ENCODE measurements at regions not wholly inside any gene's neighbourhood (a gene's known extent, or its start where the extent isn't known, plus 50 kb on each side); places are given as distances from the start of the nearest gene placed in this dataset.

- intact Hi-C loops (cut with DNase I; ENCODE audit: low total_unique reads) (no loop called here), in situ Hi-C loops (cut with MboI; ENCODE audit: low pct_ligation_motif_present in 1 of 4, low pct_unique_long_range_greater_than_20kb in 1 of 4, low sequenced_read_pairs in 3 of 4) (no loop called here)
Observed at GRCh38 chr6:80477591-80477990, 371.1 kb downstream of the BCKDHB start.

GRCh38 chr6:80472271-80472670 is 365.8 kb downstream of the BCKDHB start:
- no peaks in the 10 kb centered on the region for H3K27me3 ChIP-seq
- in situ Hi-C loops (cut with MboI; ENCODE audit: low pct_ligation_motif_present in 1 of 4, low pct_unique_long_range_greater_than_20kb in 1 of 4, low sequenced_read_pairs in 3 of 4), result no loop called here
- no peak overlapping the region for H3K27ac ChIP-seq
- 61 to 78% methylated on average over 1 of the region's 1 CpG for WGBS, 2 donors (ENCODE audit: low coverage in 1 of 2)
- H3K4me1 ChIP-seq, result peaks cover 0 to 4% (median 2%) of the 10 kb centered on the region in 4 donors
- H3K9me3 ChIP-seq, result no peaks in the 10 kb centered on the region
- no peak overlapping the region for H3K4me3 ChIP-seq
- intact Hi-C loops (cut with DNase I; ENCODE audit: low total_unique reads), result no loop called here
- TF ChIP-seq, protein P1, sequence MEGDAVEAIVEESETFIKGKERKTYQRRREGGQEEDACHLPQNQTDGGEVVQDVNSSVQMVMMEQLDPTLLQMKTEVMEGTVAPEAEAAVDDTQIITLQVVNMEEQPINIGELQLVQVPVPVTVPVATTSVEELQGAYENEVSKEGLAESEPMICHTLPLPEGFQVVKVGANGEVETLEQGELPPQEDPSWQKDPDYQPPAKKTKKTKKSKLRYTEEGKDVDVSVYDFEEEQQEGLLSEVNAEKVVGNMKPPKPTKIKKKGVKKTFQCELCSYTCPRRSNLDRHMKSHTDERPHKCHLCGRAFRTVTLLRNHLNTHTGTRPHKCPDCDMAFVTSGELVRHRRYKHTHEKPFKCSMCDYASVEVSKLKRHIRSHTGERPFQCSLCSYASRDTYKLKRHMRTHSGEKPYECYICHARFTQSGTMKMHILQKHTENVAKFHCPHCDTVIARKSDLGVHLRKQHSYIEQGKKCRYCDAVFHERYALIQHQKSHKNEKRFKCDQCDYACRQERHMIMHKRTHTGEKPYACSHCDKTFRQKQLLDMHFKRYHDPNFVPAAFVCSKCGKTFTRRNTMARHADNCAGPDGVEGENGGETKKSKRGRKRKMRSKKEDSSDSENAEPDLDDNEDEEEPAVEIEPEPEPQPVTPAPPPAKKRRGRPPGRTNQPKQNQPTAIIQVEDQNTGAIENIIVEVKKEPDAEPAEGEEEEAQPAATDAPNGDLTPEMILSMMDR (IDR thresholded peaks at IDR 0.05), result no peak
- TF ChIP-seq EP300 (IDR thresholded peaks at IDR 0.05; ENCODE audit: low read depth) (no peak), POLR2A (IDR thresholded peaks at IDR 0.05) (no peak), POLR2AphosphoS5 (IDR thresholded peaks at IDR 0.05) (no peak)
- DNase-seq, result no peak
- H3K36me3 ChIP-seq, result no peaks in the 10 kb centered on the region

More at GRCh38 chr6:80477591-80477990, 371.1 kb downstream of the BCKDHB start:
- H3K9me3 ChIP-seq, result no peaks in the 10 kb centered on the region
- H3K36me3 ChIP-seq, result no peaks in the 10 kb centered on the region
- H3K4me1 ChIP-seq, result peaks cover 0 to 2% (median 0%) of the 10 kb centered on the region in 4 donors
- no peak for DNase-seq
- 52 to 74% methylated on average over 3 of the region's 3 CpGs for WGBS, 2 donors (ENCODE audit: low coverage in 1 of 2)
- no peaks in the 10 kb centered on the region for H3K27me3 ChIP-seq
- TF ChIP-seq EP300 (IDR thresholded peaks at IDR 0.05; ENCODE audit: low read depth), result no peak
- TF ChIP-seq POLR2A (IDR thresholded peaks at IDR 0.05), result no peak
- TF ChIP-seq, protein P1 (IDR thresholded peaks at IDR 0.05), result no peak
- no peak for TF ChIP-seq POLR2AphosphoS5 (IDR thresholded peaks at IDR 0.05)
- H3K27ac ChIP-seq, result no peak overlapping the region
- H3K4me3 ChIP-seq, result no peak overlapping the region

DNA sequence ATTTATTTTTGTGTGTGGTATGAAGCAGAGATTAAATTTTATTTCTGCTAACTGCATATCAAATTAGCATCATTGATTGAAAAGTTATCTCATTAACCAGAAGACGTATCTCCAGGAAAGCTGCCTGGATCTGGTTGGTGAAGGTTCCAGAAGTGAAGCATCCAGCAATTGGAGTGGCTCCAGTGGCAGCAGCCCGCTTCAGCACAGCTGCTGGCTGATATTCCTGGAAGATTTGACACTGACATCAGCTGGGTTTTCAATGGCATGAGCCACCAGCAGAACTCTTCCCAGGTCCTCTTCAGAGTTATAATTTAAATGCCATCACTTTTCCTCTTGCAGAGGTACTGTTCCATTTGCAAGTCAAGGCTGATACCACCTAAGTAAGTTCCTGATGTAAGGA is 363.5 kb downstream of the BCKDHB start:
- intact Hi-C loops (cut with DNase I; ENCODE audit: low total_unique reads), result no loop called here

DNA sequence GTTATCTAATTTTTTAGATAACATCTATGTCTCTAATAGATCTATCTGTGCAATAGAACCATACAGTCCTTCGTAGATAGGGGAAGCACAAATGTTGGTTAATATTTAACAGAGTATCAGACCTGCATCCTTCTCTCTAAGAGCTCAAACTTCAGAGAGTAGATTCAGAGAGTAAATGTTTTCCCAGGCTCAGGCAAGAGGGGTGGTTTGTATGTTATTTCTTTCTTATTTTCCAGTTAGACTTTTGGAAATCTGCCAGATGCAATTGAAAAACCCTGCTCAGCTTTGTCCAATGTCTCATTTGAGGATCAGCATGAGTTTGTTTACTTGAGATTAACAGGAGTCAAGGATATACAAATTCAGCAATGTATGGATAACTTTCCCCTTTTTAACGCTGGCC is 361.9 kb downstream of the BCKDHB start:
- H3K36me3 ChIP-seq, result no peaks in the 10 kb centered on the region
- peaks cover 0 to 4% (median 2%) of the 10 kb centered on the region in 4 donors for H3K4me1 ChIP-seq
- H3K9me3 ChIP-seq, result no peaks in the 10 kb centered on the region
- in situ Hi-C loops (cut with MboI; ENCODE audit: low pct_ligation_motif_present in 1 of 4, low pct_unique_long_range_greater_than_20kb in 1 of 4, low sequenced_read_pairs in 3 of 4) (no loop called here), intact Hi-C loops (cut with DNase I; ENCODE audit: low total_unique reads) (no loop called here)
- H3K4me3 ChIP-seq, result no peak overlapping the region
- 29 to 49% methylated on average over 2 of the region's 2 CpGs for WGBS, 2 donors (ENCODE audit: low coverage in 1 of 2)
- no peak for DNase-seq
- TF ChIP-seq POLR2AphosphoS5 (IDR thresholded peaks at IDR 0.05) (no peak), POLR2A (IDR thresholded peaks at IDR 0.05) (no peak)
- H3K27ac ChIP-seq, result no peak overlapping the region
- no peaks in the 10 kb centered on the region for H3K27me3 ChIP-seq

More for the DNA sequence above, 363.5 kb downstream of the BCKDHB start:
- Histone ChIP-seq H3K9me3 (no peaks in the 10 kb centered on the region), H3K27me3 (no peaks in the 10 kb centered on the region), H3K4me1 (peaks cover 0 to 4% (median 2%) of the 10 kb centered on the region in 4 donors), H3K27ac (no peak overlapping the region), H3K4me3 (no peak overlapping the region), H3K36me3 (no peaks in the 10 kb centered on the region)
- no peak for DNase-seq
- in situ Hi-C loops (cut with MboI; ENCODE audit: low pct_ligation_motif_present in 1 of 4, low pct_unique_long_range_greater_than_20kb in 1 of 4, low sequenced_read_pairs in 3 of 4), result no loop called here
- TF ChIP-seq EP300 (IDR thresholded peaks at IDR 0.05; ENCODE audit: low read depth), result no peak
- TF ChIP-seq, protein P1 (IDR thresholded peaks at IDR 0.05), result no peak
- no peak for TF ChIP-seq POLR2AphosphoS5 (IDR thresholded peaks at IDR 0.05)
- TF ChIP-seq POLR2A (IDR thresholded peaks at IDR 0.05), result no peak
- WGBS, 2 donors (ENCODE audit: low coverage in 1 of 2), result 60% methylated on average over 2 of the region's 2 CpGs; no CpG with 5 or more reads in 1 of the 2 donors

DNA sequence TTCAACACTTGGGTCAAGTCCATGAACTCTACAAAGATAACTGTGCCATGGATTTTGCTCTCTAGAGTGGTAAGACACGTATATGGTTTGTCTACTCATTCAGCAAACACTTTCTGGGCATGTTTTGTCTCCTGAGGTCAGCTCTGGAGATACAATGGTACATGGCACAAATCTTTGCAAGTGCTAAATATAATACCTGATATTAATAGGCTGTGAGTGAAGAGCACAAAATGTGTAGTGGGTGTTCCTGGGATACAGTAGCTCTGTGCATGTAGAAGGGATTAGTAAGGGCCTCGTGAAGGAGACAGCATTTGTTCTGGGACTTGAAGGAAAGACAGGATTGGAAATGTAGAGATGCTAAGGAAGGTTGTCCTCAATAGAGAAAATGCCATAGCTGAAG is 360.9 kb downstream of the BCKDHB start:
- no peak for DNase-seq
- in situ Hi-C loops (cut with MboI; ENCODE audit: low pct_ligation_motif_present in 1 of 4, low pct_unique_long_range_greater_than_20kb in 1 of 4, low sequenced_read_pairs in 3 of 4), result no loop called here
- Histone ChIP-seq H3K4me1 (peaks cover 0 to 4% (median 2%) of the 10 kb centered on the region in 4 donors), H3K4me3 (no peak overlapping the region), H3K9me3 (no peaks in the 10 kb centered on the region), H3K36me3 (no peaks in the 10 kb centered on the region), H3K27me3 (no peaks in the 10 kb centered on the region), H3K27ac (no peak overlapping the region)
- TF ChIP-seq POLR2A (IDR thresholded peaks at IDR 0.05), result no peak
- TF ChIP-seq EP300 (IDR thresholded peaks at IDR 0.05; ENCODE audit: low read depth), result no peak
- TF ChIP-seq, protein P1 (IDR thresholded peaks at IDR 0.05), result no peak
- 71 to 98% methylated on average over 1 to 2 of the region's 2 CpGs for WGBS, 2 donors (ENCODE audit: low coverage in 1 of 2)
- intact Hi-C loops (cut with DNase I; ENCODE audit: low total_unique reads), result no loop called here

Measured in transverse colon (tissue), 4 donors.